ENCODE measurements at regions not wholly inside any gene's neighbourhood (a gene's known extent, or its start where the extent isn't known, plus 50 kb on each side); places are given as distances from the start of the nearest gene placed in this dataset.

GRCh38 chr14:94970941-94971730 is 186.2 kb downstream of the DICER1 start:
- no peak for TF ChIP-seq CTCF (IDR thresholded peaks at IDR 0.05; ENCODE audit: low read depth, low read length, poor library complexity, severe bottlenecking)
- no peak for TF ChIP-seq EZH2phosphoT487 (IDR thresholded peaks at IDR 0.05; ENCODE audit: borderline replicate concordance, low read length)

All from DOHH2 (cell line).